ENCODE measurements at regions not wholly inside any gene's neighbourhood (a gene's known extent, or its start where the extent isn't known, plus 50 kb on each side); places are given as distances from the start of the nearest gene placed in this dataset.

DNA sequence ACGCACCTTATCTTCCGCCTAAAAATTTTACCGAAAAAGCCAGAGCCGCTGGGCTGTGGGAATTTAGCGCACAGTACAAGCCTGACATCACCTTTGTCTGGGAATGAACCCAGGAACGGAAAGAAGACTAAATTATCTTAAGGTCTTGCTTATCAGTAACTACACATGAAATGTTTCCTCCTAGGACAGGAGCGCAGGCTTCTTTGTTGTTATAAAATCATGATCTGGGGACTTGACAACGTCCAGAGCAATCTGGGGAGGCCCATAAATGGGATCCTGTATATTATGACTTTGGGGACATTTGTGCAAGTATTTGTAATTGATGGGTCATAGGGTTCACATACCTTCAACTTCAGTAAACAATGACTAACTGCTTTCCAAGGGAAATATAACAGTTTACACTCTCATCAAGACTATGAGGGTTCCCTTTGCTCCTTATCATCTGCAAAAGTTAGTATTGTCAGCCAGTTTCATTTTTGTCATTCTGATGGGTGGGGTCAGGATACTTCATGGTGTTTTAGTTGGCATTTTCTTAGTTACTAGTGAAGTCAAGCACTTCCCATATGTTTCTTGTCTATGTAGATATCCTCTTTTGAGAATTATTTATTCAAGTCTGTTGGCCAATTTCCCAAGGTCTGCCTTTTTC lies 213.9 kb upstream of the PFN2 start:
- no peak for TF ChIP-seq EZH2 (IDR thresholded peaks at IDR 0.05; ENCODE audit: low read length)
- TF ChIP-seq, protein P1, sequence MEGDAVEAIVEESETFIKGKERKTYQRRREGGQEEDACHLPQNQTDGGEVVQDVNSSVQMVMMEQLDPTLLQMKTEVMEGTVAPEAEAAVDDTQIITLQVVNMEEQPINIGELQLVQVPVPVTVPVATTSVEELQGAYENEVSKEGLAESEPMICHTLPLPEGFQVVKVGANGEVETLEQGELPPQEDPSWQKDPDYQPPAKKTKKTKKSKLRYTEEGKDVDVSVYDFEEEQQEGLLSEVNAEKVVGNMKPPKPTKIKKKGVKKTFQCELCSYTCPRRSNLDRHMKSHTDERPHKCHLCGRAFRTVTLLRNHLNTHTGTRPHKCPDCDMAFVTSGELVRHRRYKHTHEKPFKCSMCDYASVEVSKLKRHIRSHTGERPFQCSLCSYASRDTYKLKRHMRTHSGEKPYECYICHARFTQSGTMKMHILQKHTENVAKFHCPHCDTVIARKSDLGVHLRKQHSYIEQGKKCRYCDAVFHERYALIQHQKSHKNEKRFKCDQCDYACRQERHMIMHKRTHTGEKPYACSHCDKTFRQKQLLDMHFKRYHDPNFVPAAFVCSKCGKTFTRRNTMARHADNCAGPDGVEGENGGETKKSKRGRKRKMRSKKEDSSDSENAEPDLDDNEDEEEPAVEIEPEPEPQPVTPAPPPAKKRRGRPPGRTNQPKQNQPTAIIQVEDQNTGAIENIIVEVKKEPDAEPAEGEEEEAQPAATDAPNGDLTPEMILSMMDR (optimal IDR thresholded peaks at IDR 0.05 in 1 of 3, IDR thresholded peaks at IDR 0.05 in 1 of 3, conservative IDR thresholded peaks at IDR 0.05 in 1 of 3; ENCODE audit: extremely low read depth in 1 of 3, insufficient read depth in 2 of 3, low read length in 3 of 3): no peak
